Panc1 (cell line): ENCODE measurements at regions not wholly inside any gene's neighbourhood (a gene's known extent, or its start where the extent isn't known, plus 50 kb on each side); places are given as distances from the start of the nearest gene placed in this dataset.

Experiments used
- POLR2AphosphoS5 ChIP-seq: IDR thresholded peaks from 2 replicates; pipeline ENCODE4 v1.6.1; 2012; ENCODE audit warnings: mild to moderate bottlenecking, low read depth, low read length, moderate library complexity
- SIN3A ChIP-seq: IDR thresholded peaks from 2 replicates; pipeline ENCODE4 v1.6.1; 2012; ENCODE audit warnings: low read depth, mild to moderate bottlenecking, low read length, moderate library complexity, borderline replicate concordance; ENCODE audit not compliant: insufficient read depth
- TF ChIP-seq, protein P1 (sequence below): fragments of 450-650 bp; IDR thresholded peaks from 2 replicates; pipeline ENCODE4 v1.5.1; 2017; ENCODE audit warnings: mild to moderate bottlenecking
- TF ChIP-seq, protein P2 (sequence below), 2 experiments: IDR thresholded peaks; 2 replicates each; pipeline ENCODE4 v1.6.1; 2011 to 2012; ENCODE audit warnings: low read depth in 2 of 2, control low read depth in 1 of 2, low read length in 1 of 2, mild to moderate bottlenecking in 1 of 2, moderate library complexity in 1 of 2; ENCODE audit not compliant: insufficient read depth in 1 of 2

DNA sequence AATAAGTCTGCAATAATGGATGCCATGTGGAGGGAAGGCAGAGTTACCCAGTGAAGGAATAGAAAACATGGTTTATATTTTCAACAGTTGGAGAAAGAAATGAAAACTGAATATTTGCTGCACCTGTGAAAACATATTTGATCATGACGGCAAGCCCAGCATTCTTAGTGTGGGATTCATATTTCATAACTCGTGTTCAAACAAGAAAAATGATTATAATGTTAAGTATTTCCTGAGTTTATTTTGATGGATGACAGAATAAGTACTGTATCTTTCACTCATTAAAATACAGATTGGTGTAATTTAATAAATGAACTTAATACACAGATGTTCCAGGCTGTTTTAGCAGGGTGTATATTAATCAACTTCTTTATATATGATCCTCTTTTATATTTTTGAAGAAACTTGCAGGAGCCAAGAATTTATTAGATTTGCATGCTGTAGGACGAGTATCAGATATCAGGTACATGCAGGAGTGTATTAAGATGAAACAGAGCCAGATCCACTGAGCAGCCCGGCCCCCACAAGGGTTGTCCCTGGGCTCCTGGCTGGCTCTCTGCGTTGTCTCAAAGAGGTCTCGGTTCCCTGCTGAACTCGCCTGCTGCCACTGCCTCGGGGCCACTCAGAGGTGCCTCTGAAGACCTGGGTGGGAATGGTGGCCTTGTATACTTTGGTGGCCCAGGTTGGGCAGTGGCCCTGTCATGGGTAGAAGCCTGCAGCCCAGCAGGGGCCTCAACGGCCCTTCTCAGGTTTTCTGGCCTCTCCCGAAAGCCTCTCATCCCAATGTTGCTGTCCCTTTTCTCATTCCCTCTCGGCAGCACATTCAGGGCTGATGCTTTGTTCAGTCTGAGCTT is 95.0 kb upstream of the LDAH start:
- TF ChIP-seq POLR2AphosphoS5: no peak
- TF ChIP-seq, protein P1, sequence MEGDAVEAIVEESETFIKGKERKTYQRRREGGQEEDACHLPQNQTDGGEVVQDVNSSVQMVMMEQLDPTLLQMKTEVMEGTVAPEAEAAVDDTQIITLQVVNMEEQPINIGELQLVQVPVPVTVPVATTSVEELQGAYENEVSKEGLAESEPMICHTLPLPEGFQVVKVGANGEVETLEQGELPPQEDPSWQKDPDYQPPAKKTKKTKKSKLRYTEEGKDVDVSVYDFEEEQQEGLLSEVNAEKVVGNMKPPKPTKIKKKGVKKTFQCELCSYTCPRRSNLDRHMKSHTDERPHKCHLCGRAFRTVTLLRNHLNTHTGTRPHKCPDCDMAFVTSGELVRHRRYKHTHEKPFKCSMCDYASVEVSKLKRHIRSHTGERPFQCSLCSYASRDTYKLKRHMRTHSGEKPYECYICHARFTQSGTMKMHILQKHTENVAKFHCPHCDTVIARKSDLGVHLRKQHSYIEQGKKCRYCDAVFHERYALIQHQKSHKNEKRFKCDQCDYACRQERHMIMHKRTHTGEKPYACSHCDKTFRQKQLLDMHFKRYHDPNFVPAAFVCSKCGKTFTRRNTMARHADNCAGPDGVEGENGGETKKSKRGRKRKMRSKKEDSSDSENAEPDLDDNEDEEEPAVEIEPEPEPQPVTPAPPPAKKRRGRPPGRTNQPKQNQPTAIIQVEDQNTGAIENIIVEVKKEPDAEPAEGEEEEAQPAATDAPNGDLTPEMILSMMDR: no peak
- TF ChIP-seq, protein P2, sequence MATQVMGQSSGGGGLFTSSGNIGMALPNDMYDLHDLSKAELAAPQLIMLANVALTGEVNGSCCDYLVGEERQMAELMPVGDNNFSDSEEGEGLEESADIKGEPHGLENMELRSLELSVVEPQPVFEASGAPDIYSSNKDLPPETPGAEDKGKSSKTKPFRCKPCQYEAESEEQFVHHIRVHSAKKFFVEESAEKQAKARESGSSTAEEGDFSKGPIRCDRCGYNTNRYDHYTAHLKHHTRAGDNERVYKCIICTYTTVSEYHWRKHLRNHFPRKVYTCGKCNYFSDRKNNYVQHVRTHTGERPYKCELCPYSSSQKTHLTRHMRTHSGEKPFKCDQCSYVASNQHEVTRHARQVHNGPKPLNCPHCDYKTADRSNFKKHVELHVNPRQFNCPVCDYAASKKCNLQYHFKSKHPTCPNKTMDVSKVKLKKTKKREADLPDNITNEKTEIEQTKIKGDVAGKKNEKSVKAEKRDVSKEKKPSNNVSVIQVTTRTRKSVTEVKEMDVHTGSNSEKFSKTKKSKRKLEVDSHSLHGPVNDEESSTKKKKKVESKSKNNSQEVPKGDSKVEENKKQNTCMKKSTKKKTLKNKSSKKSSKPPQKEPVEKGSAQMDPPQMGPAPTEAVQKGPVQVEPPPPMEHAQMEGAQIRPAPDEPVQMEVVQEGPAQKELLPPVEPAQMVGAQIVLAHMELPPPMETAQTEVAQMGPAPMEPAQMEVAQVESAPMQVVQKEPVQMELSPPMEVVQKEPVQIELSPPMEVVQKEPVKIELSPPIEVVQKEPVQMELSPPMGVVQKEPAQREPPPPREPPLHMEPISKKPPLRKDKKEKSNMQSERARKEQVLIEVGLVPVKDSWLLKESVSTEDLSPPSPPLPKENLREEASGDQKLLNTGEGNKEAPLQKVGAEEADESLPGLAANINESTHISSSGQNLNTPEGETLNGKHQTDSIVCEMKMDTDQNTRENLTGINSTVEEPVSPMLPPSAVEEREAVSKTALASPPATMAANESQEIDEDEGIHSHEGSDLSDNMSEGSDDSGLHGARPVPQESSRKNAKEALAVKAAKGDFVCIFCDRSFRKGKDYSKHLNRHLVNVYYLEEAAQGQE (IDR thresholded peaks at IDR 0.05; ENCODE audit: insufficient read depth in 1 of 2, low read depth in 2 of 2, low read length in 1 of 2): no peak
- TF ChIP-seq SIN3A: no peak
